ENCODE measurements at regions not wholly inside any gene's neighbourhood (a gene's known extent, or its start where the extent isn't known, plus 50 kb on each side); places are given as distances from the start of the nearest gene placed in this dataset.

DNA sequence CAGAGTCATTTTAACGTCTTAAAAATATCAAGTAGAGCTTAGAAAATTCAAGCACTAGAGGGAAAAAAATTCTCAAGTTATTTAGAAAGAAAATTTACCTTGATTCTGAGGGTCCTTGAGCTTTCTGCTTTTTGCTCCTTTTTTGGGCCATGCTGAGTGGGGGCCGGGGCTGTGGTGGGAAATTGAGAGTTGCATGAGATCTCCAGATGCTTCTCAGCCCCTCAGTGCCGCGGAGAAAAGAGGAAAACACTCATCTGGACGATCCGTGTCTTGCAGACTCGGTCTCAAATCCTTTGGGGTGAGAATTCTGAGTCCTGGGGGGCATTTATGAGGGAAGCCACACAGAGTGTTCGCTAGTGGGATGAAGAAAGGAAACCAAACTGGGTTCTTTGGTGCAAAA, 700.8 kb downstream of the TBC1D22A start:
- Histone ChIP-seq H3K27me3 (ENCODE audit: control insufficient read depth, insufficient read depth, low read length) (no peaks in the 10 kb centered on the region), H3K4me3 (ENCODE audit: insufficient read depth, low read depth, low read length) (no peak overlapping the region), H3K36me3 (replicated peaks; ENCODE audit: control insufficient read depth, insufficient read depth, low read length) (no peaks in the 10 kb centered on the region)
- no peak for DNase-seq

DNA sequence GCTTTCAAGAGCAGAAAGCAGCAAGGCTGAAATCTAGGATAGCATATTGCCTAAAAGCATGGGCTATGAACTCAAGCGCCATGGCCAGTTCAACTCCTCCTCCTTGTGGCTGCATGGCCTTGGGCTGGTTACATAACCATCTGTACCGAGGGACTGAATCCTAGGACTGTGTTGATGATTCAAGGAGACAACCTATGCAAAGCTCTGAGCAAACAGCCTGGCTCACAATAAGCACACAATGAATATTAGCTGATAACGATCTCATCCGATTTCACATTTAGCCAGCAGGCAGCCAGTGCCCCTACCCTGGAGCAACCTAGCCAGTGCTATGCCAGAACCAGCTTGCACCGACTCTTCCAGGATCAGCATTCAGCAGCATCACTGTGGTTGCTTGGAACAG, 698.4 kb downstream of the TBC1D22A start:
- Histone ChIP-seq H3K4me3 (ENCODE audit: insufficient read depth, low read depth, low read length) (no peak overlapping the region), H3K27me3 (ENCODE audit: control insufficient read depth, insufficient read depth, low read length) (no peaks in the 10 kb centered on the region), H3K36me3 (replicated peaks; ENCODE audit: control insufficient read depth, insufficient read depth, low read length) (no peaks in the 10 kb centered on the region)
- DNase-seq: no peak

DNA sequence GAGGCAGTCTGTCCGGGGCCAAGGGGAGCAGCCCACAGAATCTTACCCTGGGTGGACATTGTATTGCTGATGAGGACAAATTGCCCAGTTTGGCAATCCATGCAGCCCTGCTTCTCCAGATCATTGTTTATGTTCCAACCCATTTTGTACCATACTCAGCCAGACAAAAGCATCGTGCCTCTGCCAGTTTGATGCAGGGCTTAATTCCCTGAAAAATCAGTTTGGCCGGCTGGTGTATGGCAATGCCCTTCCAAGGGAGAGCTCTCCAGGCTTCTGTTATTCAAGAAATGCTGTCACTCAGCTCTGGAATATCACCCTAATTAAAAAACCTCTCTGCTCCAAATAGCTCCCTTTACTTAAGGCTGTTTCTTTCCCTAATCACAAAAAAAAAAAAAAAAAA, 697.7 kb downstream of the TBC1D22A start:
- Histone ChIP-seq H3K4me3 (ENCODE audit: insufficient read depth, low read depth, low read length) (no peak overlapping the region), H3K36me3 (replicated peaks; ENCODE audit: control insufficient read depth, insufficient read depth, low read length) (no peaks in the 10 kb centered on the region), H3K27me3 (ENCODE audit: control insufficient read depth, insufficient read depth, low read length) (no peaks in the 10 kb centered on the region)
- no peak for DNase-seq

DNA sequence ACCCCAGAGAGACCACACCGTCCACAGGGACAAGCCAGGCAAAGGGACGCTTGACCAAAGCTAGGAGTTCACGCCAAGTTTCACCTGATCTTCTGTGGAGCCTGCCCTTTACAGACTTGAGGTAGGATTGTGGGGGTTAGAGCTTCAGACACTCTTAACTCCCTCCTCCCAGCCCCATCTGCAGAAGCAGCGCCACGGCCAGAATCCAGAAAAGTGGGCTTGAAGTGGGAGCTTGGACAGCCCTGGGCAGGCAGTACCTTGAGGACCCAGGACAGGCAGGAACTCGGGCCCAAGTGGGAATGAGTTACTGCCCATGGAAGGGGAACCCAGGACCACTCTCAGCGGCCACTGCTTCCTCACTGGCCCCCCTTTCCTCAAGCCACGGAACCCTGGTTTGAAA, 695.9 kb downstream of the TBC1D22A start:
- DNase-seq: no peak
- Histone ChIP-seq H3K36me3 (replicated peaks; ENCODE audit: control insufficient read depth, insufficient read depth, low read length) (no peaks in the 10 kb centered on the region), H3K4me3 (ENCODE audit: insufficient read depth, low read depth, low read length) (no peak overlapping the region)

DNA sequence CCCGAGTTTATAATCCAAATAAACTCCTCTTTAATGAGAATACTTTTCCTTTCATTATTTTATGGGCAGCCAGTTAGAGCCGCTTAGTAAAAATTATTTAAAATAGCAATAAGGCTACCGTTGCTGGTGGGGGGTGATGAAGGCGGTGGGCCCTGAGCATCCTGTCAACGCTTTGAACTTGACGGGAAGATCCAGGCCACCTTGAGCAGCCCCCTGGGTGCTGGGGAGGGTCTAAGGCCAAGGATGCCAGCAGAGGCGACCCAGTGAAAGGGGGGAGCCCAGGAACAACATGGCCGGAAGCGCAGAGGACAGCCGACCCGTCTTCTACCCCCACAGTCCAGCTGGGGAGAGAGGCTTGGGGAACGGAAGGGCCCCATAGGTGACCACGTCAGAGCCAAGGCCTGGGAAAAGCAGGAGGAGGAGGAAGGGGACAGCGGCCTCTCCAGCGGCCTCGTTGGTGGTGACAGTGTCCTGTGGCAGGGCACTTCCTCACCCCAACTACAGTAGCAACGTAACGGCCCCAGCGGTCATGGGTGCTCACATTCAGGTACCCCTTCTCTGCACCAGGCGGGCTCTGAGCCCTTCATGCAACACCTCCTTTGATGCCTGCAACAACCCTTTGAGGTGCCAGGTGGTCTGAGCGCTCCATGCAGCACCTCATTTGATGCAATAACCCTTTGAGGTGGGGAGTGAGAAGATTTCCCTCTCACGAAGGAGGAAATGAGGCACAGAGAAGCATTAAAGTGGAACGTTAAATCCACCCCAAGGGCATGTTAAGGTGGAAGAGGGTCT, 695.3 kb downstream of the TBC1D22A start:
- Histone ChIP-seq H3K27me3 (ENCODE audit: control insufficient read depth, insufficient read depth, low read length) (no peaks in the 10 kb centered on the region), H3K4me3 (ENCODE audit: insufficient read depth, low read depth, low read length) (no peak overlapping the region), H3K36me3 (replicated peaks; ENCODE audit: control insufficient read depth, insufficient read depth, low read length) (no peaks in the 10 kb centered on the region)
- no peak for DNase-seq

More for the DNA sequence above, 695.9 kb downstream of the TBC1D22A start:
- no peaks in the 10 kb centered on the region for H3K27me3 ChIP-seq (ENCODE audit: control insufficient read depth, insufficient read depth, low read length)

DNA sequence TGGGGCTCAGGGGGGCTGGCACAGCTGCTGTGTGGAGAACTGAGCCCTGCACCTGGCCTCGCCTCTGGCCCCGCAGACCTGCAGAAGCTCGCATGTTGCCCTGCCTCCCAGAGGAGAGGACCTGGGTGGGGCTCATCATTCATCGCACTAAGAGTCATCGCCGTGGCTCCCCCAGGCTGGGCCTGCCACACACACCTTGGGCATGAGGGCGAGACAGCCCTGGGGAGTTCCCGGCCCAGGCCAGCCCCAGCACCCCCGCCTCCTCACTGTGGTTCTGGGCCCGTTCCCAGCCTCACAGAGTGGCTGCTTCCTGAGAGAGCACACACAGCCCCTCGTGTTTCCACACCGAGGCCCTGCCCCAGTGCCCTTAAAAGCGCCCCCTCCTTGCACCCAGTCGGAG, 694.6 kb downstream of the TBC1D22A start:
- Histone ChIP-seq H3K36me3 (replicated peaks; ENCODE audit: control insufficient read depth, insufficient read depth, low read length) (no peaks in the 10 kb centered on the region), H3K27me3 (ENCODE audit: control insufficient read depth, insufficient read depth, low read length) (no peaks in the 10 kb centered on the region), H3K4me3 (ENCODE audit: insufficient read depth, low read depth, low read length) (no peak overlapping the region)
- DNase-seq: no peak

DNA sequence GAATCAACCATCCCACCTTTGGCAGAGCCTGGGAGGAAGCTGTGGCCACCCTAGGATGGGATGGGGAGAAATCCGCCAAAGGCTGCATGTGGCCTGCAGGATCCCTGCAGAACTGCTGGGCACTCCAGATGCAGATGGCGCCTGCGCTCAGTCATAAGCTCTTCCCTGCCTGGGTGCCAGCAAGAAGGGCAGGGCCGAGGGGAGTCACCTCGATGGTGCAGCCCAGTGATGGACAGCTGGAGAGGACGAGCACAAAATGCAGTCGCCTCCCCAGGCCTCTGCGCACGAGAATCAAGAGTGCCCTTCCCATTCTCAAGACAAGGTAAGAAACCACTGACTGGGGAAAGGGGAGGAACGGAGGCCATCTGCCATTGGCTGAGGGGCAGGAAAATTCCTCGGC, 693.6 kb downstream of the TBC1D22A start:
- no peaks in the 10 kb centered on the region for H3K36me3 ChIP-seq (replicated peaks; ENCODE audit: control insufficient read depth, insufficient read depth, low read length)
- no peak for DNase-seq
- H3K4me3 ChIP-seq (ENCODE audit: insufficient read depth, low read depth, low read length): no peak overlapping the region
- H3K27me3 ChIP-seq (ENCODE audit: control insufficient read depth, insufficient read depth, low read length): no peaks in the 10 kb centered on the region

DNA sequence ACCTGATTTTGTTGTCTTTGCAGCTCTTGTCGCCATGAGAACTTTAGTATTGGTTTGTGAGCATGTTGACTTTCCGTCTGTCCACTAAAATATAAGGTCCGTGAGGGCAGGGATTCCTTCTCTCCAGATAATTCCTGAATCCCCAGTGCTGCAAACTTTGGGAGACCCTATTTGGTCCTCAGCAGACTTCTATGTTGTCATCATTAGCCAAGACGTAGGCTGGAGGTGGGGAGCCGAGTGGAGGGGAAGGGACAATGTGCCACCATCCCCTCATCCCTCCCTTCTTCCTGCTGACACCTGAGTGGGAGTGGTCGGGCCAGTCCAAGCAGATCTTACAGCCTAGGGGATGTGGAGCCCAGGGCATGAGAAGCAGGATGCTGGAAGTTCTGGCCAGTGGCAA, 690.6 kb downstream of the TBC1D22A start:
- H3K4me3 ChIP-seq (ENCODE audit: insufficient read depth, low read depth, low read length): no peak overlapping the region
- H3K27me3 ChIP-seq (ENCODE audit: control insufficient read depth, insufficient read depth, low read length): no peaks in the 10 kb centered on the region
- no peaks in the 10 kb centered on the region for H3K36me3 ChIP-seq (replicated peaks; ENCODE audit: control insufficient read depth, insufficient read depth, low read length)
- no peak for DNase-seq

DNA sequence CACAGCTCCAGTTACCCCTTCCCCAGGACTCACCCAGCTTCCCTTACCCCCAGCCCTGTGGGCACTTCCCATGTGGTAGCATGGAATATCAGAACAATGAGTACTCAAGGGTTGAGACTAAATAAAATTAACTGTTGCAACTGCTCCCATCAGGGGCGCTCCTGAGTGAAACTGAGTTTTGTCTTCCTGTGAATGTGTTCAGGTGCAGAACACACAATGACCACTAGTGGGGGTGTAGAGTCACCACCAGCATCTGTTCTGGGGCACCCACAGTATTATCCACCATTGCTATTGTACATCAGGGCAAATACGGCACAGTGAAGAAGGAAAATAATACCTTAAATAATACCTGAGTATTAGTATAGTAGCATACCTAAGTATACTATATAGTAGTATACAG, 689.7 kb downstream of the TBC1D22A start:
- DNase-seq: no peak
- H3K36me3 ChIP-seq (replicated peaks; ENCODE audit: control insufficient read depth, insufficient read depth, low read length): no peaks in the 10 kb centered on the region
- no peaks in the 10 kb centered on the region for H3K27me3 ChIP-seq (ENCODE audit: control insufficient read depth, insufficient read depth, low read length)
- H3K4me3 ChIP-seq (ENCODE audit: insufficient read depth, low read depth, low read length): no peak overlapping the region

DNA sequence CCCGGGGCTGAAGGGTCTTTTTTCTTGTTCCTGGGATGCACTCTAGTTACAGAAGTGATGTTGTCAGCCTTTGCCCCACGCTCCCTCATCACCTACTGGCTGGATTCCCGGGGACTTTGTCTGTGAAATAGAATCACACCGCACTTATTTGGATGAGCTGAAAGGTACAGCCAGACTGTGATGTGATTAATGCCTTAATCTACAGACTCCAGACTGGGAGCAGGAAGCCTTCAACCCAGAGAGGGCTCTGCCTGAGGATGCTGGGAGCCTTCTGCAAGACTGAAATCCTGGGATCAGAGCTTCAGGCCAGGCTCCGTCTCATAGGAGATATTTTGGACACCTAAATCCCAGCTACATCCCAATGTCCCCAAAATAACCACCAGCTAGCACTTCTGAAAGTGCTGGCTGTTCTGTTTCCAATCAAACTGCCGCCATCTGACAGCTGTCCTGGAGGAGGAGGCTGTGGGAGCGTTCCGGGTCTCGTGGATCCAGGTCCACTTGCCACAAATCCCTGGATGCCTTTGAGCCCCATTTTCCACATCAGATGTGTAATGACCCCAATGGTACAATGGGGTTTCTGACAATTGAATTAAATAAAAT, 688.5 kb downstream of the TBC1D22A start:
- no peak for DNase-seq
- no peak overlapping the region for H3K4me3 ChIP-seq (ENCODE audit: insufficient read depth, low read depth, low read length)
- no peaks in the 10 kb centered on the region for H3K36me3 ChIP-seq (replicated peaks; ENCODE audit: control insufficient read depth, insufficient read depth, low read length)
- H3K27me3 ChIP-seq (ENCODE audit: control insufficient read depth, insufficient read depth, low read length): no peaks in the 10 kb centered on the region

DNA sequence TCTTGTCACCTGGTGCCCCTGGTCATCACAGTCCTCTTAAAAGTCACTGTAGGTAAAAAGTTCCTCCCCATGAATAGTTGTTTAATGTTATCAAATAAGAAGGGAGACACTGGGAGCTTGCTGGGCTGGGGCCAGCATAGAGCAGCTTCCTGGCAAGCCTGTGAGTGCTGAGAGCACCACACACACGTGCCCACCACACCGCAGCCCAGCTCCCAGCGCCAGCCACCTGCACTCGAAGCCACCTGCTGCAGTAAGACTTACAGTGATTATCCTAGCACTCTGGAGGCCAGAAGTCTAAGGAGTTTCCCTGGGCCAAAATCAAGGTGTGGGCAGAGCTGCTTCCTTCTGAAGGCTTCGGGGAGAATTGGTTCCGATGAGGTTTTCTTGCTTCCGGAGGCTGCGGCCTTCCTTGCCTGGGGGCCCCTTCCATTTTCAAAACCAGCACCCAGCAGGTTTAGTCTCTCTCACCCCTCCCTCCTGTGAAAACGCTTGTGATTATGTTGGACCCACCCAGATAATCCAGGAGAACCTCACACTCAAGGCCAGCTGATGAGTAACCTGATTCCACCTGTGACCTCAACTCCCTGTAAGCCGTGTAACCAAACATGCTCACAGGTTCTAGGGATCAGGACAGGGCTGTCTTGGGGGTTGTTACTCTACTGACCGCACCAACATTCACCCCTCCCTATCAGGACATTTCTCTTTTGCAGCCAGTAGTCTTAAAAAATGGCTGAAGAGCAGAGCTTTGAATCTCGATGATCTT, 687.2 kb downstream of the TBC1D22A start:
- H3K27me3 ChIP-seq (ENCODE audit: control insufficient read depth, insufficient read depth, low read length): no peaks in the 10 kb centered on the region
- DNase-seq: no peak
- no peak overlapping the region for H3K4me3 ChIP-seq (ENCODE audit: insufficient read depth, low read depth, low read length)
- no peaks in the 10 kb centered on the region for H3K36me3 ChIP-seq (replicated peaks; ENCODE audit: control insufficient read depth, insufficient read depth, low read length)

DNA sequence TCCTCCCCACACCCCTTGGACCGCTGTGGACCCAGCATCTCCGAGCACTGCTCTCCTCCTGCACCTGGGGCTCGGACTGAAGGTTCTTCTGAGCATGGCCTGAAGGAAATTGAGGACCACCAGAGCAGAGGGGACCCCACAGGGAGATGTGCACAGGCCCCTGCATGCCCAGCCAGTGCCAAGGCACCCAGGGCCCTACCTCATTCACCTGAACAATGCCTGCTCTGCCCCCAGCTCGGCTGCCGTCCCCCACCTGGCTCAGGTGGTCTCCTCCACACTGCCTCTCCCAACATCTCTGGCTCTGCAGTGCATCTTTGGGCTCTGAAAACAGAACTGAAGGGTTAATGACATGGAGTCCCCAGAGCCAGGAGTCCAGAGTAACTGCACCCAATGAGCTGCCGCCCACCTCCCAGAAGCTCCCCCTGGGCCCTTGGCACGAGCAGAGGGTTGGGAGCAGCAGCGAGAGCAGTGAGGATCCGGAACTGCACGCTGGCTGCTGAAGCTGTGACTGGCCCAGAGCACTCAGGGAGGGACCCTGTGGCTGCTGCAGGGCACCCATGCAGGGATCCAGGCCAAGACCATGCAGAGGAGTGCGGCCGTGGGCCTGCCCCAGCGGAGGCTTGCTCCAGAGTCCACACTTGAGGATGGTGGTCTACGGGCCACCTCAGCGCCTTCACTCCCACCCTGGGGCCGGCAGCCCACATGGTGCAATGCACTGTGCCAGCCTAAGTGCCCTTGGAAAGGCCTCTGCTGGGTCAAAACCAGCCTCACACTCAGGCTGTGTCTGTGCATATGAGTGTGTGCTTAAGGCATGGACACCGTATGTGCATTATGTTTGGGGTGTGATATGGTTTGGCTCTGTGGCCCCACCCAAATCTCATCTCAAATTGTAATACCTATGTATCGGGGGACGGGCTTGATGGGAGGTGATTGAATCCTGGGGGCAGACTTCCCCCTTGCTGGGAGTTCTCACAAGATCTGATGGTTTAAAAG, 686.1 kb downstream of the TBC1D22A start:
- no peak for DNase-seq
- no peaks in the 10 kb centered on the region for H3K36me3 ChIP-seq (replicated peaks; ENCODE audit: control insufficient read depth, insufficient read depth, low read length)
- H3K27me3 ChIP-seq (ENCODE audit: control insufficient read depth, insufficient read depth, low read length): no peaks in the 10 kb centered on the region
- no peak overlapping the region for H3K4me3 ChIP-seq (ENCODE audit: insufficient read depth, low read depth, low read length)

DNA sequence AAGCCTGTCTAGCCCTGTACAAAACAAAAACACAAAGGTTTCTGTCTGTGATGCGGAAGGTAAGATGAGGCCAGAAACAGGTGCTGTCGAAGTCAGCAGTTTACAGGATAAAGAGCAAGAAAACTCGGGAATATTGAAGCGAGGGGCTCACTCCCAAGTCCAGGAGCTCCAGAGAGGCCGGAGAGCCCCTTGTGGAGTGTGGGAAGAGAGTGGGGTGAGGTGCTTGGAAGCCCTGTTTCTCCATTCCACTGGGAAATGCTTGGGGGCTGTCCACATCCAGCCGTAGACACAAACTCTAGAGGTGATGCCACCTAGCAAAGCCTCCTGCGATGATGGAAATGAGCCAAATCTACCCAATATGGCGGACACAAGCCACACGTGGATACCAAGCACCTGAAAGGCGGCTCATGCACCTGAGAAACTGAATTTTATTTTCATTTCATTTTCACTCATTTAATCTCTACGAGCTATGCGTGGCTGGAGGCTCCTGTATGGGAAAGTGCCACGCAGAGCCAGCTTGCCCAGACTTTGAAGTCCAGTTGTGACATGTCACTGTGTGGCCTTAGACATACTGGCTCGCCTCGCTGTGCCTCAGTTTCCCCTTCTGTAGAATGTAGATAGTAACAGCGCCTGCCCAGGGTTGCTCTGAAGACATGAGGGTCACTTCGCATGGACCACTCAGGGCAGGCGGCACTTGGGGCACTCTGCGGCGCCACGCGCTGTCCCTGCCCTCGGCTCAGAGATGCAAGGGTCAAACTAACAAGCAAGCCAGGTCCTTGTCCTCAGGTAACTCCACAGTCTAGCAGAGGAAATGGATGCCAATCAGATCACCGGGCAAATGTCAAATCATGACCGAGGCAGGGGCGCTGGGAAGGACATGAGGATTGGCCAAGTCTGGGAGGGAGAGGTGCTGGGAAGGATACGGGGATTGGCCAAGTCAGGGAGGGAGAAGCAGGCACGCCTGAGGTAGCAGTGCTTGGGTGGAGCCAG, 684.7 kb downstream of the TBC1D22A start:
- Histone ChIP-seq H3K4me3 (ENCODE audit: insufficient read depth, low read depth, low read length) (no peak overlapping the region), H3K36me3 (replicated peaks; ENCODE audit: control insufficient read depth, insufficient read depth, low read length) (no peaks in the 10 kb centered on the region), H3K27me3 (ENCODE audit: control insufficient read depth, insufficient read depth, low read length) (no peaks in the 10 kb centered on the region)
- DNase-seq: no peak

Measured in H7 (cell line).